NCI-H510A (cell line): ENCODE measurements at regions not wholly inside any gene's neighbourhood (a gene's known extent, or its start where the extent isn't known, plus 50 kb on each side); places are given as distances from the start of the nearest gene placed in this dataset.
"Not testable (repeated sequence)": the region's sequence is repeated elsewhere in the genome, so short reads cannot be mapped to it uniquely, and the experiment has no call there.

Experiments used
- DNase-seq: peaks from one replicate; lab custom pipeline; 2025; lab: John Stamatoyannopoulos, UW

DNA sequence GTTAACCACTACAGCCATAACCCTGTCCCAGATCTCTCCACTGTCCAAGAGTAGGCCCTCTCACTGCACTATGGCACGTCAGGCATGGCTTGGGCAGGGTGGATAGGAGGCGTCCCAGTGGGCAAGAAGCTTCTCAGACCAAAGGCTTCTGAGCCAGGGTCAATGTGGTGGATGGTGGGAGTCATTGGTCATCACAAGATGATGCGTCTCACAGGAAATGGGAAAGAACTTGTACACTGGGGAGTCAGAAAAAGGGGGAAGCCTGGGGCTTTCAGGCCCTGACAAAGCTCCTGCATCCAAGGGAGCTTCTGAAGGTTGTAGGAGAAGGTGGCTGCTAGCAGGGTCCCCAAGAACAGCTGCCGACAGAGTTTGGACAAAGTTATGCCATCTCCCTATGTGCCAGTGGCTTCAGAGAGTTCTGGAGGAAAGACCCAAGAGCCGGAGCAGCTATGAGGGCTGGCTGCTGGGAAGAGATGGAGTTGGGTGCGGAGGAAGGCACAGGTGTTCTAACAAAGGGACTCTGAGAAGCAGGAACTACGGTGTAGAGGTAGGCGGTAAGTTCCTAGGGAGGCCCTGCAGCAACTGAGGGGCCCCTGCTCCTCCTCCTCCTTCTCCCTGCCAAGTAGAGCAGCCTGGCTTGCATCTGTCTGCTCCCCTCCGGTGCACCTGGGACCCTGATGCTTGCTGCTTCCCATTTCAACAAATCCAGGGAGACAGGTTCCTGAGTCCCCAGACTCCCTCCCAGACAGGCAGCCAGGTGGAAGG, 81.1 kb downstream of the ARL6IP4 start:
- DNase-seq = no peak

DNA sequence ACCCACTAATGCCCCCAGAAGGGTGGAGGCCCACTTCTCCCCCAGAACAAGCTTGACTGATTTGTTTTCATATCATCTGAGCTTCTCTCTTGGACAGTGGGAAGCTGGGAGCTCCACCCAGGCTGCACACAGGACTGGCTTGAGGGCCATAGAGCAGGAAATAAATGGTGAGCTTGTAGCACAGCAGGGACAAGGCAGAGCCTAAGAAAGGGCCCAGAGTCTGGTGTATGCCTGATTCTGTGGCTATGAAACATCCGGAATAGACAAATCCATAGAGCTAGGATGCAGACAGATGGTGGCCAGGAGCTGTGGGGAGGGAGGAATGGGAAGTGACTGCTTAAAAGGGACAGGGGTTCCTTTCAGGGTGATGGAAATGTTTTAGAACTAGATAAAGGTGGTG, 79.0 kb downstream of the ARL6IP4 start:
- no peak for DNase-seq

DNA sequence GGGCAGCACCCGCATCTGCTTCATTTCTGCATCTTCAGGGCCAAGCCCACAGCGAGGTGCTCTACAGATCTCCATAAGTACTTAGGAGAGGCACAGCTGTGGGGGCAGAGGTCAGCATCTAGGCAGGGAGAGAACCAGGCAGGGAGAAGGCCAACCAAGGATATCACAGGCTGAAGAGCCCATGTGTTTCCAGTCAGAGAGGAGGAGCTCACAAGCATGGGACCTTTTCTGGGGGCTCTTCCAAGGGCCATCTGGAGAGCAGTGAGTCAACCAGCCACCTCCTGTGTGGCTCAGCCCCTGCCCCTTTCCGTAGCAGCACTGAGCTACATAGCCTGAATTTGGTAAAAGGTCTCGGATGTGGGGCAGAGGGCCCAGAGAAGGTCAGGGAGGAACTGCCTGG, 78.5 kb downstream of the ARL6IP4 start:
- peak; percentile 88 for DNase-seq

DNA sequence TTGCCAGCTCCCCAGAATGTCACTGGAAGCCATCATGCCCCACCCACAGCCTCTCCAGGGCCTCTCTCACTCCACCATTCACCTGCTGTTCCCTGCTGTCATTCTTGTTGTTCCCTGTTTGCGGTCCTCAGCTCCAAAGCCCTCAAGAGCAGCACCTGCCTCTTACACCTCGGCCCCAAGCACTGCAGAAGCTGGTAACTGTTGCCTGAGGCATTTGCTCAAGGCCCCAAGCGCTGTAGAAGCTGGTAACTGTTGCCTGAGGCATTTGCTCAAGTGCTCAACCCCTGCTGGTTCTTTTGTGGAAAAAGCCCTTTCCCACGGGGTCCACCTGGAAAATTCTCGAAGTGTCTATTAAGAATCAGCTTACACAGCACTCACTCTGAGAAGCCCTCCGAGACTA, 78.0 kb downstream of the ARL6IP4 start:
- peak; percentile 97 for DNase-seq

DNA sequence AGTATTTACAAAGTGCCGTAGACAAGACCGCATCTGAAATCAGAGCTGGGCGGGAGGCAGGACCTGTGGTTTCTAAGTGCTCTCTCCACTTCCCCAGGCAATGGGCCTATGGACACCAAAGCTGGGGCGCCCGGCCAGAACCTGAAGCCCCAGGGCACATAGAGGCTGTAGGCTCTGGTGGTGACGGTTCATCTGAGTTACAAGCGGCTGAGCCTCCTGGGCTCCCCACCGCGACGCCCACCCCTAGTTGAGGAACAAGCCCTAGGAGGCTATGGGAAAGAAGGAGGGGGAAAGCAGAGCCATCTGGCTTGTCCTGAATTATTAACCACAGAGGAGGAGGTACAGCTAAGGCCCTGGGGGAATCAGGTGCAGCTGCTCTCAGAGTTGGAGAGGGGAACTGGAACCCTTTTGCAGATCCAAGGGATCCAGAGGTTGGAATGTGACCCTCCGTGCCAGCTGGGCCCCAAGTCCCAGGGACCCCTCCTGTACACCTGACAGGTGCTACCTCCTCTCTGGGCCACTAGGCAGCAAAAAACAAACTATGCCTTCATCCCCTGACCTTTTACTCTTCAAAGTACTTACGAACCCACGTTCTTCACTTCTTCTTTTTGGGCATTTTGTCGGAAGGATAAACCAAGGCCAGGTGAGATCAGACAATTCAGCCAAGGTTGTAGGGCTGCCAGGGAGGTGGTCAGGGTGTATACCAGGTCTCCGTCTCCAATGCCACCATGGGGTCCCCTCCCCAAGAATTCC, 77.2 kb downstream of the ARL6IP4 start:
- peak; percentile 88 for DNase-seq

DNA sequence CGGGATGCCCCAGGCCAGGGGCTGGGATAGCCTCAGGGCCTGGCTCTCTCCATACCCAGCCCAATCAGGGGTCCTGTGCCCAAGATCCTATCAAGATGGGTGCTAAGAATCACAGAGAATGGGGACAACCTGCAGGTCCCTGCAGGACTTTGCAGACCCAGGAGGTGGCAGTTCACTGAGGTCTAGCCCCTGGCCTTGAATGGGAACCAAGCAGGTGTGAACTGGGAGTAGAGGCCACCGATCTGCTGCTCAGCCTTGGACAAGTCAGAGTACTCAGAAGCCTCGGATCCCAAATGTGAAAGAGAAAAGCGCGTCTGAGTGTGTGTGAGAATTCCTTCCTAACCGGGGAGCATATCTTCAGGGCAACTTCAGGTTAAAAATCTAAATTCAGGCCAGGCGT, 76.2 kb downstream of the ARL6IP4 start:
- DNase-seq = no peak

DNA sequence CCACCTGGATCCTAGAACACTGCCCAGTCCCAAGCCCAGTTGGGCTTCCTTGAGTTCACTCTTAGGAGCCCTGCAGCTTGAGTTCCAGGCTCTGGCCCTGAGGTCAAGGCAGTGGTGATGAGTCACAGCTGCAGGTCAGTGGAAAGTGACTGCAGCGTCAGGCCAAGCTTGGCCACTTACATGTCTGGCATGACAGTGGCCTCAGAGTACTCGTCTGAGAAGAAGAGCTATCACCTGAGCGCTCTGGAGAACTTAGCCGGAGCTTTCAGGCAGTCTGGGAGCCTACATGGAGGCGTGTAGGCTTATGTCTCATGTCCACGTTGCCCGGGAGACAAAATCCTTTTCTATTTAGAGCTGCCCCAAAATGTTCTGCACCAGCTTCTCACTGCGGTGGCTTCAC, 75.6 kb downstream of the ARL6IP4 start:
- no peak for DNase-seq

DNA sequence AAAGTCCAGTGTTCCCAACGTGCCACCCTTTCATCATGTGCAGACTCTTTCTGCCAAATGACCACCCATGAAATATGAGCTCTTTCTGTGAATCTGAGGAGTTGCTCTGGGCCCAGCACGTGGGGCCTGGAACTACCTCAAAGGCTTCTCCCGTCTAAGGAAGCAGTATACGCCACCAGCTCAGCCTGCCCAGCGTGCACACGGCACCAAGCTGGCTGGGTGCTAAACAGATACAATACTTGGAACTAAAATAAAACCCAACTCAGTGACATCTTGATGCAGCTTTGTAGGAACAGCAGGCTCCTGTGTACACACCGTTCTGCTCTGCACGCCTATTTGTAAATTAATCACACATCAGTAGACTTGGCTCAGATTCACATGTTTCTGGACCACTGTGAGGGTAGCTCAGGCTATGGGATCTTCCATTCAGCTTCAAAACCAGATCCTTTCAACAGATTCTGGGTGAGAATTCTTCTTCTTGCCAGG, 74.8 kb downstream of the ARL6IP4 start:
- DNase-seq = no peak

DNA sequence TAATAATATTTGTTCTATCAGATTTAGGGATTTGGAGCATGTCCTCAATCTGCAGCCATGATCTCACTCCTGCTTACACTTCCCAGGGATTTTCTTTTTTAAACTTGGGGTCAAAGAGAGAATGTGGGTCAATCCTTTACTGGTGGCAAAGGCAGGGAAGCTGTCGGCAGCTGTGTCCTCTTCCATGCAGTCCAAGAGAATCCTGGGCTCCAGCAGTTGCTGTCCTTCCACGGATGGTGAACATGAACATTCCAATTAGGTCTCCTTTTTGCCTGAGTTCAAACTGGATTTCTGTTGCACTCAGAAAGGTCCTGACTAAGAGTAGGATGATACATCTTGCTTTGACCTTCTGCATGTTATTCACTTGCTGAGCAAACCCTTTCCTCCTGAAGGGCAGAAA, 73.9 kb downstream of the ARL6IP4 start:
- no peak for DNase-seq

DNA sequence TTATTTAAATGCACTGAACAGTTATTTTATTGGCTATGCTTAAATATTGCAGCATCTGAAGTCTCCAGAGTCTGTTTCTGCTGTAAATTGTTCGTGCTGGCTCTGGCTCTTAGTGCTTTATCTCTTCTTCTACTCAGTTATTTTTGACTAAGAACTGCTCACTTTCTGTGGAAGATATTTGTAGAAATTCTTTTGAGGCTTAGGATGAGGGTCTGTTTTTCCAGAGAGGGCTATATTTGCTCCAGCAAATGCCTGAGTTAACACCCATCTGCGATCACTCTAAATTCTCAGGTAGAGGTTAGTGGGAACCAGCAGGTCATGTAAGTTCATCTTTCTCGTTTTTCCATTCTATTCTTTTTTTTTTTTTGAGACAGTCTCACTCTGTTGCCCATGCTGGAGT, 71.1 kb downstream of the ARL6IP4 start:
- DNase-seq = no peak

DNA sequence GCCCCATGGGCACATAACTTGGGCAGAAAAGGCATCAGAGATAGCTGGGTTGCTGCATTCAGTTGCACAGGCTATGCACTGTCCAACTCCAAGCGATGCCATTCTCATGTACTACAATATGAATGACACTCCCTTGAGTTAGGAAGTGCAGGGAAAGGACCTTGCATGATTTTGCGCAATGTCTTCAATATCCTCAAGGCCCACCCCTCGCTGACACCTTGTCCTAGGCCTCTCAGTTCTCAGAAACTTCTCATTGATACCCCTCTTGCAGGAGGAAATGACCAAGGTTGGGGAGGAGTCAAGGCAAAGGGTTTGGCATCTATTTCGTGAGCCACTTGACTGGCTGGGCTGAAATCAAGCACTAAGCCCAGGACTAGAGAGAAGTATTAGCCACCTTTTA, 70.4 kb downstream of the ARL6IP4 start:
- DNase-seq = no peak

DNA sequence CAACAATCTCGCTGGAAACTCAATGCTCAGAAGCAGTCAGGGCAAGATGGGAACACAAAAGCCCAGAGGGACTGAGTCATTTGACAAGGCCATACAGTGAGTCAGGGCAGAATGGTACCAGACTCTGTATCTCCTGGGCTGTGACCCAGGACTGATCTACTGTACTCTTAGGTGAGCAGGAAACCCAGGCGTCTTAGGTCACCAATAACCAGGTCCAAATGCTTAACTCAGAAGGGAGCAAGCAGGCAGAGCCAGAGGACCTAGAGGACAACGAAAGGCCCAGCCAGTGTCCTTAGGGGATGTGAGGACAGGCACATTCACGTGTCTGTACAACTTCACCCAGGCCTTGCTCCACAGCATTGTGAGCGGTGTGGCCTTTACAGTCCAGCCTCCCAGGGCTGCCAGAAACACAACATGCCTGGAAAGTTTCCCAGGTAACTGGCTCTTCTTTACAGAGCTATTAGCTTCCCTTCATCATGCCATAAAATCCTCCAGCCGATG, 69.9 kb downstream of the ARL6IP4 start:
- no peak for DNase-seq

DNA sequence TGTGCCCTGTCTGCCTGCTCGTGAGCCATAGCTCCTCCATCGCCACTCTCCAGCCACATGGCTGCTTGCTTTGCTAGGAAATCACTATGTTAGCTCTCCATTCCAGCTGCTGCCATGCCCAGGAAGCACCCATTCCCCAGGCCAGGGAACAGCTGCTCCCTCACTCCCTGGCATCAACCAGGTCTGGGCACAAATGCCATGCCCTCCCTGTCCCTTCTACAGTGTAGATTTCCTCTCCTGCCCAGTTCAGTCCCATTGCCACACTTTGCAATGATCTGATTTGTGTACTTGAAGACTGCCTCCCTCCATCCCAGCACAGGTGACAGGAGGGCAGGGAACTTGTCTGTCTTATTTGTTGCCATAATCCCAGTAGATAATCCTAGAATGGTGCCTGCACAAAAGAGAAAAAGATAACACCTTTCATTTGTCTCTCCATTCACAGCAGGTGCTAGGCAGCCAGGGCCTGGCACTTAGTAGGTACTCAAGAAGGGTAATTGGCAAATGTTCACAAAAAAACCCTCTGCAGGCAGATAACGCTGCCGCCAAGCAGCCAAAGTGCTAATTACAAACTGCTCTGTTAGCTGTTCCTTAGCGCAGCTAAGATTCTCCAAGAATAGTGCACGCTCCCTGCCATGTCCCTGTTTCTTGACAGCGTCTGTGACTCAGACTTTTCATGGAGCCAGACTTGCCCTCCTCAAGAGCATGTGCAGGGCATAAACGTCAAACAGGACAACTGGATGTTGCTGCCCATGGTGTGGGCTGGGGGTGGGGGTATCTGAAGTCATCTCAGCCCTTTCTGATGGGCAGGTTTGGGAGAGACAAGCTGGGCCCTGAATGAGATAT, 69.1 kb downstream of the ARL6IP4 start:
- DNase-seq = no peak

DNA sequence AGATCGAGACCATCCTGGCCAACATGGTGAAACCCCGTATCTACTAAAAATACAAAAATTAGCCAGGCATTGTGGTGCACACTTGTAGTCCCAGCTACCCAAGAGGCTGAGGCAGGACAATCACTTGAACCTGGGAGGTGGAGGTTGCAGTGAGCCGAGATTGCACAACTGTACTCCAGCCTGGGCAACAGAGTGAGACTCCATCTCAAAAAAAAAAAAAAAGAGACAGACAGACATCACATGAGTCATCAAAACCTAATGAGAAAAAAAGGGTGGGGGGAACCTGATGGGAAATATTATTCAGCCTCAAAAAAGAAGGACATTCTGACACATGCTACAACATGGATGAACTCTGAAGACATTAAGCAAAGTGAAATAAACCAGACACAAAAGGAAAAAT, 67.4 kb downstream of the ARL6IP4 start:
- not testable (repeated sequence) for DNase-seq

DNA sequence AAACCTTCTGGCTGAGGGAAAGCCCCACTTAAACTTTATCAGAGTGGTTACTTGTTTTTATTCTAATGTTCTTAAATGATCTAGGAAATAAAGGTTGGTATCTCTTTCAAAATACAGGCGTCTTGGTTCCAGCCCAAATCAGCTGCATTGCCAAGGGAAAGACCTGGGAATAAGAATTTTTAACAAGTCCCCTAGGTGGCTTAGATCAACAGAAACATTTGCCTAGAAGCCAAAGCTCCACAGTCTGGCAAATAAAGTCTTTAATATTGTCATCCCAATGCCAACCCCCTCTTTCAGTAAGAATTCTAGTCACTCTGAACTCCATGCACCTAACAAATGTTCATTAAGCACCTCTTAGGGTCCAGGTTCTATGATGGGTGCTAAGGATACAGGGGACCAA, 66.8 kb downstream of the ARL6IP4 start:
- DNase-seq = no peak

DNA sequence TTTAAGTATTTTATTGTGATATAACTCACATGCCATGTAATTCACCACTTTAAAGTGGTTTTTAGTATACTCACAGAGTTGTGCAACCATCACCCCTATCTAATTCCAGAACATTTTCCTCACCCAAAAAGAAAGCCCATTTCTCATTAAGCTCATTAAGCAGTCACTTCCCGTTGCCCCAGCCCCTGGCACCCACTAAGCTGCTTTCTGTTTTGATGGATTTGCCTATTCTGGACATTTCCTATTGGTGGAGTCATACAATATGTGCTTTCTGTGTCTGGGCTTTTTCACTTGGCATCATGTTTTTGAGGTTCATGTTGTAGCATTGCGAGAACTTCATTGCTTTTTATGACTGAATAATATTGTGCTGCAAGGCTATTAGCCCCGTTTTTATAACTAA, 66.0 kb downstream of the ARL6IP4 start:
- no peak for DNase-seq

DNA sequence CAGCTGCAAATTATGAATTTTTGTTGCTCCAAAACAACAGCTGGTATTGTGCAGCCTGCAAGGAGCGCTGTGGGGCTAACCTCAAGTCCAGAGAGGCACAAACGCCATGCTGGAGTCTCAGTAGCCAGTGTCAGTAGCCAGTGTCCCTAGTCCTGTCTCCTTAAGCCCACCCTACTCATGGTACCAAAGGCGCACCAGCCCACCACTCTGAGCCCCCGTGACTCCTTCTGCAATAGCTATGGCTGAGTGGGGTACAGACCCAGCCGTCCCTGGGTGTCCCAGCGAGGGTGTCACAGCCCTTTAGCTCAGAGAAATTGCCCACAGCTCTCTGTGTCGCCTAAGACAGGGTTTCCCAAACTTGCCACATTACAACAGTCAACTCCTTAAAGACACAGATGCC, 65.2 kb downstream of the ARL6IP4 start:
- DNase-seq = no peak

DNA sequence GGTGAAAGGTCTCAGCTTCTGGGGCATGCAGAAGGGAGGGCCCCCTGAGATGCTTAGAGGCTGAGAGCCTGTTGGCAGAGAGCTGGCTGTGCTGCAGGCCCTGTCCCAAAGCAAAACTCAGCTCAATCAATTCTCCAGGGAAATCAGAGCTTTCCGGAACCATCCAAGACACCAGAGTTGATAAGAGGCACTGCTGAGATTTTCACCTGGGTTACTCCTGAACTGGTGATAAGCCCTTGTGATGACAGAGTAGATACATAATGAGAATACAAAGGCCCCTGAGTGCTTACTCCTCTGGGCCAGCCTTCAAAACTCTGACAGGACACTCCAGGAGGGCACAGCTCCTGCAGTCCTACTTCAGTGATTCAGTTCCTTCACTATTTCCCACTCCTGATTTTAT, 63.9 kb downstream of the ARL6IP4 start:
- DNase-seq = no peak

DNA sequence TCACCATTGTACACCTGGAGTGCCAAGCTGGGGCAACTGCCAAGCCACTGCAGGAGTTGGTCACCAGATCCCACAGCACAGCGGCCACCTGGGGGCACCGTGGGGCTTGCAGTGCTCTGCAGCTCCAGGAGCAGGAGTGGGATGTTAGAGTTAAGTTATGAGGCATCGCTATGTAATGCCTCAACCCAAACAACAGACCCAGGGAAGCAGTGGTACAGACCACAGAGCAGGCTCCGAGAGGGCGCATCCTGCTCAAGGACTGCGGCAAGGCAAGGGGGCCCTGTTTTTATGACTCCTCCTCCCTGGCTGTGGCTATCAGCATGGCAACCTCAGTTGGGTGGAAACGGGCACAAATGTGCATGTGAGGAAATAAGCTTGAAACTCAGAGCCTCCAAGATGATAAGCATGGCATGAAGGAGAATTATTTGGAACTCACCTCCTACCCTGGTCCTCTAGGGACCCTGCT, 63.1 kb downstream of the ARL6IP4 start:
- peak; percentile 48 for DNase-seq

DNA sequence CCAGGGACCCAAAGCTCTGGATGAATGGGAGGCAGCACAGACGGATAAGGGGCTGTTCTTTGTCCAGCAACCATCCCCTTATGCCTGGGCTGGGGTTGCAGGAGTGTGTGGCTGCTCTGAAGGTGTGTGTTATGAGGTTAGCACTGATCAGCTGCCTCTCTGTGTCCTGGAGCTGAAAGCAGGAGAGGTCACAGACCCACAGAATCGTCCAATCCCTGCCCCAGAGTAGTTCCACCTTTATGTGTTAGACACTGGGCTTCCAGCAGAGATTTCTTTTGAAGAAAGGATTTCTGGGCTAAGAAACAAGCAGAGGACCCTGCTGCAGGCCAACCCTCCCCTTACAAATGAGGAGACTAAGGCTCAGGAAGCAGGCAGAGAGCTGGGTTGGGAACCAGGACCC, 62.4 kb downstream of the ARL6IP4 start:
- DNase-seq = no peak

DNA sequence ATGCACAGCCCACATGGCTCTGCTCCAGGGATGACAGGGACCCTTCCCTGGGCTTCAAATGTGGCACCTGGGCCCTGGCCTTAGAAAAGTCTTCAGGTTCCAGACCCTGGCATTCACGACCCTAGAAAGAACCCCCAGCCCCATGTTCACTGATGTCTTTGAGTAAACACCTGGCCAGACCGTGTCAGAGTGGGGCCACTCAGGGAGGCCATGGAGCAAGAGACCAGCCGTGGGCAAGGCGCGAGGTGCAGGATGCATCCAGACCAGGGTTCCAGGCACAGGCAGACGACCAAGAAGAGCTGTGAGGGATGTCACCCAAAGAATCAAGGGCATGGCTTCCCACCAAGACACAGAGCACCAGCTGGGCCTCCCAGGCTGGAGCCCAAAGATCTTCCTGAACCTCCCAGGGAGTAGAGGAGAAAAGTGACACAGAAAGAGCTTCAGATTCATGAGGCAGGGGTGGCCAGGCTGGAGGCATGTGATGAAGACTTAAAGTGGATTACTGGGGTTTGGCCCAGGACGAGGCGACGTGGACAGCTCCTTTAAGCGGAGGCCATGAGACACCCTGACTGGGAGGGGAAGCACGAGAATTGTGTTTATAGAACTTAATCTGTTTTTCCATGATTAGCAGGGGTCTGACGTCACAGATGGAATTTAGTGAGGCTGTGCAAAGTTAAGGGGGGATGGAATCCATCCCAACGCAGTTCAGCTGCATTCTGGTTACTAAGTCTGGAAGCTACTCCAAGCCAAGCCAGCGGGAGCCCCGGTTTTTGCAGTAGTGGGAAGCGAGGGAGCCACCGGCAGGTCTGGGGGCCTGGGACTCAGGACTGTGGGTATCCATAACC, 61.6 kb downstream of the ARL6IP4 start:
- DNase-seq = no peak
